Coronary artery (tissue), 2 donors: ENCODE measurements at regions not wholly inside any gene's neighbourhood (a gene's known extent, or its start where the extent isn't known, plus 50 kb on each side); places are given as distances from the start of the nearest gene placed in this dataset.
"Not testable (repeated sequence)": the region's sequence is repeated elsewhere in the genome, so short reads cannot be mapped to it uniquely, and the experiment has no call there.

ENCODE experiments used
- DNase-seq: peaks from one replicate; pipeline ENCODE4 v3.0.0-alpha.2; 2017; ENCODE audit warnings: low spot score
- H3K27ac ChIP-seq, 2 donors: fragments of 200-600 bp; sonication (generic); one replicate each; pipeline ENCODE4 v1.5.1; 2016 to 2019
- H3K4me3 ChIP-seq: fragments of 200-600 bp; sonication (generic); 2 replicates; pipeline ENCODE4 v1.5.1; 2016; ENCODE audit warnings: mild to moderate bottlenecking, moderate library complexity
- CTCF ChIP-seq: fragments of 200-600 bp; sonication (generic); IDR thresholded peaks from one replicate; pipeline ENCODE4 v1.5.1; 2019; ENCODE audit warnings: antibody characterized with exemption

DNA sequence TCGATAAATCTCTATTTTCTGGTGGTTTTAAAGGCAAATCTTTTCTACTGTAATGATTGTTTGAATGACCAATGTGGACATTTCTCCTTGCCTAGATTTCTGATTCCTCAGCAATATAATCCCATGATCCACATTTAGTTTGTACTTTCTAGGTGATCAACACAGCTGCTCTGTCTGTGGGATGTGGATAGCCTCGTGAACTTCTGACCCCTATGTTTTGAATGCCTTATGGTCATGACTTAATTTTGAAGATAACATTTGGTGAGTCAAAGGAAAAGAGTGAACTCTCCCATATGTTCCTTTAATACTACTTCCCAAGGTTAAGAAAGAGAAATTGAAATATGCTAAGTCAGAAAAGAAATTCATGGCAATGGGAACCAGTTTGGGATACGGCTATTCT is 147.5 kb downstream of the CAVIN4 start:
- Histone ChIP-seq H3K4me3 (no peak overlapping the region), H3K27ac (no peak overlapping the region)
- TF ChIP-seq CTCF, result no peak
- no peak for DNase-seq

DNA sequence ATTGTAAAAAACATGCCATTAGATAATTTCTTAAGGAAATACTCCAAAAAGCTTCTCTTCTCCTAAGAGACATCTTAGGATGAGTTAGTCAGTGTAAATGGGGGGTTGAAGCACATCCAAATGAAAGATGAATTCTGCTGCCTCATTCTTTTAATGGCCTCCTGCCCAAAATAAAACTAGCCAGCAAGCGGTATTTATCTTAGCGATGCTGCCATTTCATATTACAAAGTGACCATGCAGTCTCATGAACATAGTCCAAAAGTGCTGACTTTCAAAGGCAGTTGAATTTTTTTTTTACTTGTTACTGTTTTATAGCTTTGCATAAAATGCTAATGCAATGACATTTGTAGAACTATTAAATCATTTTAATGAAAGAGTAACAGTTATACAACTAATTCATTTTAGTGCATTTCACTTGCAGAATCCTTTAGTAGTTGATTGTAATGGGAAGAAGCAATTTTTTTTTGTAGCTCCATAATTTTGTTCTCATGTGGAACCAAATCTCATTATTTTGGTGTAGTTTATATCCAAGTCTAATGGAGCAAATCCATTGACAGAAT is 151.5 kb downstream of the CAVIN4 start:
- Histone ChIP-seq H3K27ac (no peak overlapping the region), H3K4me3 (no peak overlapping the region)
- no peak for TF ChIP-seq CTCF
- DNase-seq, result no peak

DNA sequence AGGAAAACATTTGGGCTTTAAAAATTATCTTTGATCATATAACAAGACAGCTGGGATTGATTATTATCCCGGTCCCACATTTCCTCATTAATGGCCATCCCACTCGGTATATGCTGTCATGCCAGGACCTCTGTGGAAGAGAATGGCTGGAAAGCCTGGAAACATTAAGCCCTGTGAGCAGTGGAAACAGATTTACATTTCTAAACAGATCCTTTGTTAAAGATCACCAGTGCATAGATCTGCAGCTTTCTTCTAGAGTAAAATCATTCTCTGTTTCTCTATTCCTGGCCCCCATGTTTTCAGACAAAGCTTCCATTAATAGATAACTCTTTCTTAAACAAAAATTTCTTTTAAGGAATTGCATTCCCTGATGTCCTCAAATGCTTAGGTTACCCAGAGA is 152.2 kb downstream of the CAVIN4 start:
- TF ChIP-seq CTCF, result no peak
- DNase-seq, result no peak
- Histone ChIP-seq H3K27ac (no peak overlapping the region), H3K4me3 (no peak overlapping the region)

GRCh38 chr9:100731038-100731556 is 153.2 kb downstream of the CAVIN4 start:
- TF ChIP-seq CTCF, result no peak
- no peak for DNase-seq
- no peak overlapping the region for H3K27ac ChIP-seq
- H3K4me3 ChIP-seq, result no peak overlapping the region

DNA sequence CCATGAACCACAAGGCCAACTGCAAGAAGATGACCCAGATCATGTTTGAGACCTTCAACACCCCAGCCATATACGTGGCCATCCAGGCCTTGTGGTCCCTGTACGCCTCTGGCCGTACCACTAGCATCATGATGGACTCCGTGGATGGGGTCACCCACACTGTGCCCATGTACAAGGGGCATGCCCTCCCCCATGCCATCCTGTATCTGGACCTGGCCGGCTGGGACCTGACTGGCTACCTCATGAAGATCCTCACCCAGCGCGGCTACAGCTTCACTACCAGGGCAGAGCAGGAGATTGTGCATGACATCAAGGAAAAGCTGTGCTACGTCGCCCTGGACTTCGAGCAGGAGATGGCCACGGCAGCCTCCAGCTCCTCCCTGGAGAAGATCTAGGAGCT is 153.7 kb downstream of the CAVIN4 start:
- DNase-seq, result no peak
- H3K27ac ChIP-seq, result no peak overlapping the region
- no peak for TF ChIP-seq CTCF
- no peak overlapping the region for H3K4me3 ChIP-seq

GRCh38 chr9:100739208-100739607 is 161.3 kb downstream of the CAVIN4 start:
- Histone ChIP-seq H3K4me3 (no peak overlapping the region), H3K27ac (no peak overlapping the region)
- no peak for DNase-seq
- no peak for TF ChIP-seq CTCF

- H3K4me3 ChIP-seq, result no peak overlapping the region
- TF ChIP-seq CTCF, result no peak
- no peak overlapping the region for H3K27ac ChIP-seq
- DNase-seq, result no peak
Observed at GRCh38 chr9:100739666-100740065, 161.8 kb downstream of the CAVIN4 start.

- H3K4me3 ChIP-seq, H3K27ac ChIP-seq, DNase-seq: not testable (repeated sequence)
Observed at GRCh38 chr9:100748930-100749329, 171.1 kb downstream of the CAVIN4 start.
